GM19438 (cell line): ENCODE measurements at regions not wholly inside any gene's neighbourhood (a gene's known extent, or its start where the extent isn't known, plus 50 kb on each side); places are given as distances from the start of the nearest gene placed in this dataset.

Experiments
- ATAC-seq: cut with Tn5 transposase; IDR thresholded peaks from one replicate; pipeline ENCODE4 v1.9.1; 2021; ENCODE audit warnings: low read depth; ENCODE audit not compliant: unreplicated experiment

- ATAC-seq, result no peak
These were observed 114.7 kb downstream of the ENGASE start for GRCh38 chr17:79189305-79189704.

- no peak for ATAC-seq
These were observed 114.1 kb downstream of the ENGASE start for GRCh38 chr17:79188685-79189084.

DNA sequence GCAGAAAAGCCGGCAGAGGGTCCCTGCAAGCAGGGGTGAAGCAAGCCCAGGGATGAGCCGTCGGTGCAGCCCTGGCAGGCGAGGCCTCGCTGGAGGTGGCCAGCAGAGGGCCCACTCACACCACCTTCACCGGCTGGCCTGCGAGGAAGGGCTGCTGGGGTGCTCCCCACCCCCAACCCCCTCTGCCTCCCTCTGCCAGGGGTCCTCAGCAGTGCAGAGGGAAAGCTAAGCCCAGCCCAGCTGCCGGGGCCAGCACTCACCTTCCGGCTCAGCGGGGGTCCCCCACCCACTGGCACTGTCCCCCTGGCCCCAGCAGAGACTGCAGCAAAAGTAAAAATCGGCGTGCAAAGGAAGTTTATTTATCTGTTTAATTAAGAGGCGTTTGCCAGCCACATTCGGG, 113.4 kb downstream of the ENGASE start:
- no peak for ATAC-seq

DNA sequence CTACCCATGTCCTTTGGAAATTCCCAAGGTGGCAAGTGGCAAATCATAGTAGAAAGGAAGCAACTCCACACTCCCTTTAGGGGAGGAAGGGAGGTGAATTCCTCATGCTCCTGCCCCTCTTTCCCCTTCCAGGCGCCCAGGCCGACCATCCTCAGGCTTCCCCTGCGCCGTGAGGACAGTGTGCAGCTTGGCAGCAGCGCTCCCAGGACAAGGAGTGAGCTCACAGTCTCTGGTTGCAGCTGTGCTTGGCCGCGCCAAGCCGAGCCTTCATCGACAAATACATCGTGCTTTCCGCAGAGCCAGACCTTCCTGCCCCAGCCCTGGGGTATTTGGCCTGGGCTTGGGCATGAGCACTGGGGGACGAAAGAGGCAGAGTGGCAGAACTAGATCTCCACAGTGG, 112.6 kb downstream of the ENGASE start:
- no peak for ATAC-seq

DNA sequence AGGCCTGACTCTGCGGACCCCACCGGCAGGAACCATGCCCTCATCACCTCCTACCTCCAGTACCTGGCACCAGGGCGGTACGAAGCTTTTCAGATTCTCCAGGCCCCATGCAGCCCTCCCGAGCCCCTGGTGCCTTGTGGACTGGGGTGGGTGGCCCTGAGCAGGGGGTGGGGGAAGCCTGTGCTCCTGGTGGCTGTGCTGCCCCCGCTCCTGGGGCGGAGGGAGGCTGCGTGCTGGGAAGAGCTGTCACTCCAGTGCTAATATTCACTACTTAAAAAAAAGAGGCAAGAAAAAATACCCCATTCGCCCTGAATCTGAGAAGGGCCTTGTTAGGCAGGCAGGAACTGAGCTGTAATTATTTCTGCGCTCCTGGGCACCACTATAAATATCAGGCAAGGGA, 111.8 kb downstream of the ENGASE start:
- no peak for ATAC-seq

DNA sequence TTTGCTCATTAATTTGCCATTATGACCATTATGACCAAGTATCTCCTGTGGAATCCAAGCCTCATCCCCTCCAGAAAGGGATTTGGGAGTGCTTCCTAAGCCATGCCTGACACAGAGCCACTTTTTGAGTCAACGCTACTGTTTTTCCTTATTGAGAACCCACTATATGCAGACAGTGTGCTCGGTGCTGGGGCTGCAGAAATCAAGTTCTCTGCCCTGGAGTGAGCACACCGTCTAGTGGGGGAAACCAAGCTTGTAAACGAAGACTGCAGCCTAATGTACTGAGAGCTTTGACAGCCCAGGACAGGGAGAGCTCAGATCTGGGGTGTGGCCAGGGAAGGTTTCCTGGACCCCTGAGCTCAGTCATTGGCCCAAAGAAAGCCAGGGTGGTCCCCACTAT, 111.0 kb downstream of the ENGASE start:
- no peak for ATAC-seq

DNA sequence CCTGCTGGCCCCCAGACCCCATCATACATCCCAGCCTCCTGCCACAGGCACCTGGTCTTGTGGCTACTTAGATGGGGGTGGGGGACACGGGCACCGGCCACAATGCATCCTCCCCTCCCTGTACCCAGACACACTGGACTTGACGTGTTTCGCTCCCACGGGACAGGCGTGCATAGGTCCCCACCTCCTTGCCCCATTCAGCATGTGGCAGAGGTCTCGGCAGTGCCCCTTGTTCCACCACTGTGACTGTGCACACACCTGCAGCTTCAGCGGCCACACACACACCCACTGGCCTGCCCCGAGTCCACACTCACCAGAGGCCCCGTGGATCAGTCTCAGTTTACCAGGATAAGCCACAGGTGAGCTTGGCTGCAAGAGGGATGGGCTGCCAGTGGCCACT, 109.6 kb downstream of the ENGASE start:
- no peak for ATAC-seq

DNA sequence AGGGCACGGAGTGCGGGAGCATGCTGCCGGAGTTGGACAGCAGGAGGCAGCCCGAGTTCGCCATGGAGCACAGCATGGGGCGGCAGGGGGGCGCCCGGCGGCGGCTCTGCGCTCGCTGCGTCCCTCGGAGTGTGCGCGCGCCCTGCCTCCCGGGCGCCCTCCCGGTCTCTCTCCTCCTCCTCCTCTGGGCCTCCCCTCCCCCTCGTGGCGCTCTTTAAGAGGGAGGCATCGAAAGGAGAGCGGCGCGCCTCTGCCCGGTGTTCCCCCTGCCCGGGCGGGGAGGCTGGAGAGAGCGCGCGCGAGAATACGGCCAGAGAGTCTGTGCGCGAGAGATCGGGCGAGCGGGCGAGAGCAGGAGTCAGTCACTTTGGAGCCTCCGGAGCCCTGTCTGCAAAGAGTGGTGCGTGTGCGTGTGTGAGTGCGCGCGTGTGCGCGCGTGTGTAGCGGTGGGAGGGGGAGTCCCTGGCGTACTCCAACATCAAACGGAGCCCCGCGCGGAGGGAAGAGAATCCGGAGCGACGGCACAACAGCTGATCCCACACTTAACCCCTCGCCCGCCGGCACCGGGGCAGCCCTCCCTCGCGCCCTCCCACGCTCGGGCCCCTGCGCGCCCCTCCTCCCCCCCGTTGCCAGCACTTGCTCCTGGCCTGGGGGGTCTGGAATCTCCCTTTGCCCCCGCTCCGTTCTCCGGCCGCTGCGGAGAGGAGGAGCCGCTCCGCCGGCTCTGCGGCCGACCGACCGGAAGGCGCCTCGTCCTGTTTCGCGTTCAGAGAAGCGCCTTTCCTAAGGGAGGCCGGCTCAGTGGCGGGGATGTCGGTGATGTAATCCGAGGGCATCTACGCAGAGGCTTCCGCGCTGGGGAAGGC, 108.9 kb downstream of the ENGASE start:
- ATAC-seq, result no peak

GRCh38 chr17:79183043-79183292, 108.3 kb downstream of the ENGASE start:
- no peak for ATAC-seq

DNA sequence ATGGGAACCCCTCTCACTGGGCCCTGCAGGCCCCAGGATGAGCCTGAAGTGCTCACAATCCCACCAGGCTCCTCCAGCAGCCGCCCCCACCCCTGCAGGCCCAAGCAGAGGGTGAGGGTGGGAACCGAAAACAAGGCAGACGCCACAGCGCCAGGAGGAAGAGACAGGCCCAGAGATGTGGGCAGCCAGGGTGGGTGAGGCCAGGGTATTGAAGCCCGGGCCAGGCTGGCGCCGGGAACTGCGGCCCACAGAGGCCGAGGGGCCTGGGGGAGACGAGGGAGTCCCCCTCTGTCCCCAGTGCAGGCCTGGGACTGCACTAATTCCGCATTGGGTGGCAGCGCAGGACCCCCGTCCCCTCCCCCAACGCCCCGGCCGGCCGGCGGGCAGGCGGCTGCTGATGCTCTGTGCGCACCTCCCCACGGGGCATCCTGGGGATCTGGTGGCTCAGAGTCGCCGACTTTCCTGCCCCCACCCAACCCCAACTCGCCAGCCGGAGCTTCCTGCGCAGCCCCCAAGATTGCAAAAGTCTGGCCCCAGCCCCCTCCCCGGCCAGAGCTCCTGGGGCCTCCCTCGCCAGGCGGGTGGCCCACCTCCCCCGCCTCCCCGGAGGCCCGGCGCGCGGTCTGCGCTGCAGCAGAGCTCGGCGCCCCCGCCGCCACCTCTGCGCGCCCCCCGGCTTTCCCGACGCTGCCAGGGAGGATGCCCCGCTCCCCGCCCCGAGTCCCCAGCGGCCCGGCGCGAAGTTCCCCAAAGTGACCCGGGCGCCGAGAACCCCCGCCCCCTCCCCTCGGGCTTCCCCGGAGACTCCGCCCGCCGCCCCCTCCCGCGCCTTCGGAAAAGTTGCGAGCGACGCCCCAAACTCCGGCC, 107.8 kb downstream of the ENGASE start:
- no peak for ATAC-seq

DNA sequence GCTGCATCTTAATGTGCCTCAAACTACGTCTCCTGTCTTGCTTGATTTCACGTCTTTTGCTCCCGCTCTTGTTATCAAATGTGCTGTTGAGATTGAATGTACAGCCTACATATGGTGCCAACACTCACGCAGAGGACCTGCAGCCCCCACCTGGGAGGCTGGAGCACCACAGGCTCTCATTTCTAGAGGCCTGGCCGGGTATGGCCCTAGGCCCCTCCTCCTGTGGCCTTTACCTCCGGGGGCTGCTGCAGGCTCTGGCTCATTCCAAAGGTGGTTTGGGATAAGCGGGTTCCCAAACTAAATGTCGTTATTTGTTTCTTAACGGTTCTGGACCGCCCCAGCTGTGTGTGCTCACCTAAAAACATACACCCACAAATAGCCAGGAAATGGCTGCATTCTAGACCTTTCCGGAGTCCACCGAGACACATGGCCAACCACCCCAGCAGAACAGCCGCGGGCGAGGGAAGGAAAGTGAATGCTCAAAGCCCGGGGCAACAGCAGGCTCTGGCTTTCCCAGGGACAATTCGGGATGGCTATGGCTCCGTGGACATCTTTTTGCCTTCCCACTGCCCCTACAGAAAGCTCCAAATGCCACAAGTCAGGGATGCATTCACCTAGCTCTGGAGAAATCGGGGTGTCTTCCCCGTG, 105.9 kb downstream of the ENGASE start:
- ATAC-seq, result no peak

GRCh38 chr17:79179334-79179733, 104.7 kb downstream of the ENGASE start:
- ATAC-seq, result no peak

DNA sequence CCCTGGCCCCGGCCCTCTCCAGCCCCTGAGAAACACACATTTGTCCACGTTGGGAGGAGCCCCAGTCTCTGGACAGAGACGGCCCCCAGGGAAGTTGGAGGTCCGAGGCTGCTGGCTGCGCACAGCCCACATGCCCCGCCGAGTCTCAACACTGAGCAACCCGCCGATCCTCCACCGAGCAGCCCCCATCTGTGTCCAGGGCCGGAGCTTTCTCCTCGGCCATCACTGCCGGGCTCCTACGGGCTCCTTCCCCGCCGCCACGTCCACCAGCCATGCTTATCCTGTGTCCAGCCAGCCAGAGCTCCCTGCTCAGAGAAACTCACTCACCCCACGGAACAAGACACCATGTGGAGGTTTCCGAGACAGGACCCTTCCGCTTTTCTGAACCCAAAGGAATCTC, 103.3 kb downstream of the ENGASE start:
- ATAC-seq, result no peak

DNA sequence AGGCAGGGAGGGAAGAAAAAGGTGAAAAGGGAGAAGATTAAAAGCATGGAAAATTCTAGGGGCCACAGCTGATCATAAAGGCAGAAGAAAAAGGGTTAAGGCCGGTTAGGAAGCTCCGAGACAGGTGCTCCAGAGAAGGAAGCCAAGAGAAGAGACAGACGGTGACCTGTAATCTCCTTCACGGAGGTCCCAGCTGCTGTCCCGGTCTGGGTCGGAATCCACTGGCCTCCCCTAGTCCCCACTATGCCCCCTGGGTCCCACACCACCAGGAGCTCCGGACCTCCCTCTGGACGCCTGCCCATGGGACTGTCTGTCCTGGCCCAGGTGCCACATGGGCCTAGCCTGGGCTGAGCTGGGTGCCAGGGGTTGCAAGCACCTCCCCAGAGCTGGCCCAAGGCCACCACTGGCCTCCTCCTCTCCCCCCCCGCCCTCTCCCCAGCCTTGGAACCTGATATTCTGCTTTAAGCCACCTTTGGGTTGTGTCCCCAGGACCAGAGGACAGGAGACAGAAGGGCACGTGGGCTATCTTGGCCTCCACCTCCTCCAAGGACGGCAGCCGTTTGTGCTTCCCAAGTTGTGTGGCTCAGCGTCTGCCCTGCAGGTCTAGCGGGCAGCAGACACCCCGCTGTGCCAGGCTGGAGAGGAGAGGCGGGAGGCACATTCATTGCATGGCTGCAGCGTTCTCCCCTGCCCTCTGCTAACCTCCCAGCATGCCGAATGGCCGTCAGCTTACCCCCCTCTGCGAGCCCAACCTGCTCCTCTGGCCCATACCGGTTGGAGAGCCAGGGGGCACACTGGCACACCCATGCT, 102.4 kb downstream of the ENGASE start:
- ATAC-seq, result no peak

- ATAC-seq, result no peak
These were observed 100.6 kb downstream of the ENGASE start for GRCh38 chr17:79174905-79175856.

- no peak for ATAC-seq
These were observed 99.7 kb downstream of the ENGASE start for GRCh38 chr17:79174193-79174765.

DNA sequence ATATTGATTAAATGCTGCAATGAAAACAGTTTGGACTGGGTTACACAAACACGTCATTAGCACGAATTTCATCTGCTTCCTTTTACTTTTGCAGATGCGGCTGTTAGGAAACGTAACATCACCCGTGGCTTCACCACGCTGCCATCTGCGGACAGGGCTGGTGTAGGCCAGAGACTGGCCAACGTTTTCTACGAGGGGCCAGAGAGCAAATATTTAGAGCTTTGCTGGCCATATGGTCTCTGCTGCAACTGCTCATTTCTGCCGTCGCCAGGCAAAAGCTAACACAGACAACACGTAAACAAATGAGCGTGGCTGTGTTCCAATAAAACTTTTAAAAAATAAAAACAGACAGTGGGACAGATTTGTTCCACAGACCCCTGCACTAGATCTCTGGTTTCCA, 96.6 kb downstream of the ENGASE start:
- no peak for ATAC-seq

GRCh38 chr17:79169861-79170260, 95.2 kb downstream of the ENGASE start:
- no peak for ATAC-seq

DNA sequence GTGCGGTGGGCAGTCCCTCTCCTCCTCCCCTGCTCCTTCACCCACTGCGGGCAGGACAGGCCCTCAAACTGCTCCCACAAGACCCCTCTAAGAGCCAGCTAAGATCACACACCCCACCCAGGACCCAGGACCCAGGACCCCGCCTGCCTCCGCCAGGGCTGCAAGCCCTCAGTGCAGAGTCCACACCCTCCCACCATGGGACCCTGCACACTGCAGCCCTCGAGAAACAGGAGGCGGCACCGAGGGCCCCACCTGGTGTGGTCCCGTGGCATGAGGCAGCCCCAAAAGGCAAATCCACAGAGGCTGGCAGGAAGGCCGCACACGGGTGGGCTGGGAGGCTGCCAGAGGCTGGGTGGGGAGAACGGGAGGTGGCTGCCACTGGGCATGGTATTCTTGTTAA, 94.7 kb downstream of the ENGASE start:
- ATAC-seq, result no peak
